ENCODE measurements at regions not wholly inside any gene's neighbourhood (a gene's known extent, or its start where the extent isn't known, plus 50 kb on each side); places are given as distances from the start of the nearest gene placed in this dataset.
A peak's percentile ranks its signal among the peaks of the same experiment; 100 is the strongest.
"Not testable (repeated sequence)": the region's sequence is repeated elsewhere in the genome, so short reads cannot be mapped to it uniquely, and the experiment has no call there.

GRCh38 chr1:194617272-194617671, 1430.9 kb upstream of the B3GALT2 start:
- not testable (repeated sequence) for H3K36me3 ChIP-seq (ENCODE audit: control insufficient read depth in 2 of 2, insufficient read depth in 2 of 2, low read length in 1 of 2); H3K4me1 ChIP-seq (ENCODE audit: control insufficient read depth in 2 of 2, insufficient read depth in 2 of 2, low read length in 2 of 2); DNase-seq (ENCODE audit: low read depth in 6 of 9, low spot score in 9 of 9); H3K9me3 ChIP-seq (ENCODE audit: control insufficient read depth in 2 of 2, insufficient read depth in 1 of 2, low read length in 1 of 2); H3K27ac ChIP-seq (ENCODE audit: low read depth in 1 of 2, low read length in 1 of 2); H3K27me3 ChIP-seq (ENCODE audit: control insufficient read depth in 2 of 2, insufficient read depth in 1 of 2, low read length in 1 of 2); H3K4me3 ChIP-seq (ENCODE audit: low read length in 2 of 2)
- WGBS = 97% methylated on average over 6 of the region's 6 CpGs

GRCh38 chr1:194616835-194617234, 1430.4 kb upstream of the B3GALT2 start:
- Histone ChIP-seq H3K27me3 (ENCODE audit: control insufficient read depth in 2 of 2, insufficient read depth in 1 of 2, low read length in 1 of 2) (no peaks in the 10 kb centered on the region), H3K4me1 (ENCODE audit: control insufficient read depth in 2 of 2, insufficient read depth in 2 of 2, low read length in 2 of 2) (no peaks in the 10 kb centered on the region), H3K27ac (ENCODE audit: low read depth in 1 of 2, low read length in 1 of 2) (no peak overlapping the region), H3K36me3 (ENCODE audit: control insufficient read depth in 2 of 2, insufficient read depth in 2 of 2, low read length in 1 of 2) (no peaks in the 10 kb centered on the region), H3K9me3 (ENCODE audit: control insufficient read depth in 2 of 2, insufficient read depth in 1 of 2, low read length in 1 of 2) (peaks cover 0 to 6% of the 10 kb centered on the region in 2 donors), H3K4me3 (ENCODE audit: low read length in 2 of 2) (no peak overlapping the region)
- DNase-seq (ENCODE audit: low read depth in 6 of 9, low spot score in 9 of 9) = peak in 1 of 9 donors; percentile 16
- 64% methylated on average over 9 of the region's 9 CpGs for WGBS

DNA sequence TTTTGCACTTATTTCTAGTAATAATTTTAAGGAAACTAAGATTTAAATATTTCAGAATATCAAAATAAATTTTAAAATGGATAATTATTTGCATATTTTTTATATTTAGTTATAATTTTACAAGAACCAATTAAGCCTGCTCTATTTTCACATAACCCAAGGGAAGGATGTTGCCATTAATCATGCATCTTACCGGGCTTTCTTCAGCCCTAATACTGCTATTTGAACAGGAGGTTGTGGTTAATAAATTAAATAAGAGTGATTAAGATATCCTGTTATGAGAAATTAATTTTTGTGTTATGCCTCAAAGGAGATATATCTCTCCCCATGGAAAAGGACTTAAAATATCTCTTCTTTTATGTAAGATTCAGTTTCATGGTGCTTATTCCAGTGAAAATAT, 1415.8 kb upstream of the B3GALT2 start:
- no peak for DNase-seq (ENCODE audit: low read depth in 6 of 9, low spot score in 9 of 9)
- 37% methylated on average over 1 of the region's 1 CpG for whole genome bisulfite sequencing
- Histone ChIP-seq H3K4me1 (ENCODE audit: control insufficient read depth in 2 of 2, insufficient read depth in 2 of 2, low read length in 2 of 2) (no peaks in the 10 kb centered on the region), H3K9me3 (ENCODE audit: control insufficient read depth in 2 of 2, insufficient read depth in 1 of 2, low read length in 1 of 2) (no peaks in the 10 kb centered on the region), H3K4me3 (ENCODE audit: low read length in 2 of 2) (no peak overlapping the region), H3K36me3 (ENCODE audit: control insufficient read depth in 2 of 2, insufficient read depth in 2 of 2, low read length in 1 of 2) (no peaks in the 10 kb centered on the region), H3K27ac (ENCODE audit: low read depth in 1 of 2, low read length in 1 of 2) (no peak overlapping the region), H3K27me3 (ENCODE audit: control insufficient read depth in 2 of 2, insufficient read depth in 1 of 2, low read length in 1 of 2) (no peaks in the 10 kb centered on the region)

DNA sequence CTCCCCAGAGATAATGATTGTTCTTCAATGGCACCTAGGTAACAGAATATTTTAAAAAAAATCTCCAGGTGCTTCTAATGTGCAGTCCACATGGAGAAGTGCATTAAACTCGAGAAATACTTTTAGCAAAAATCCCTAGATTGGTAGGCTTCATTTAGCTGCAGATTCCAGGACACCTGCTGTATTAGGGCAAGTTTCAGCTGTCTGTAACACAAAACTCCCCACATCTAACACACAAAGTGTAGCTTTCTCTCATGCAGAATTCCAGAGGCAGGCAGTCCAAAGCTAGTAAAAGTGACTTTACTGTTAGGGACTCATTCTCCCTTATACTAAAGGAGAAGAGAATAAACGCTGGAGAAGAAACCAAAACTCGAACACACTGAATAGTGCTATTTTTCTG, 1414.3 kb upstream of the B3GALT2 start:
- no peak overlapping the region for H3K4me3 ChIP-seq (ENCODE audit: low read length in 2 of 2)
- no peak for DNase-seq (ENCODE audit: low read depth in 6 of 9, low spot score in 9 of 9)
- H3K9me3 ChIP-seq (ENCODE audit: control insufficient read depth in 2 of 2, insufficient read depth in 1 of 2, low read length in 1 of 2) = no peaks in the 10 kb centered on the region
- H3K36me3 ChIP-seq (ENCODE audit: control insufficient read depth in 2 of 2, insufficient read depth in 2 of 2, low read length in 1 of 2) = no peaks in the 10 kb centered on the region
- no peak overlapping the region for H3K27ac ChIP-seq (ENCODE audit: low read depth in 1 of 2, low read length in 1 of 2)
- no peaks in the 10 kb centered on the region for H3K27me3 ChIP-seq (ENCODE audit: control insufficient read depth in 2 of 2, insufficient read depth in 1 of 2, low read length in 1 of 2)
- H3K4me1 ChIP-seq (ENCODE audit: control insufficient read depth in 2 of 2, insufficient read depth in 2 of 2, low read length in 2 of 2) = no peaks in the 10 kb centered on the region
- WGBS = 92% methylated on average over 3 of the region's 3 CpGs

DNA sequence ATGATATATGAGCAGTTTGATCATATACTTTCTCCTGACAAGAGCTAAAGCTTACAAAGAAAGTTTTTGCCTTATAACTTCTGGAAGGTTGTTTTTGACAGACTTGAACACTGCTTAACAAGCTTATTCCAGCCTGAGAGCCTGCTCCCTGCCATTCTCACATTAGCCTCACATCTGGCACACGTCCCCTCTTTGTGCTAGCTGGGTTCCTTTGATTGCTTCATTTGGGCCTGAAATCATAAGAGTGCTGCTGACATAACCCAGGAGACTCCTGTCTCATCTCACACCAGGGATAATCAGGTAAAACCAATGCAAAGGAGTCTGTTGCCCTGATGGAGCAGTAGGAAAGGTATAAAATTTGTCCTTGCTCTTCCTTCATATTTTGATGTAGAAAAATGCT, 1411.7 kb upstream of the B3GALT2 start:
- H3K4me3 ChIP-seq (ENCODE audit: low read length in 2 of 2) = no peak overlapping the region
- no peak for DNase-seq (ENCODE audit: low read depth in 6 of 9, low spot score in 9 of 9)
- H3K4me1 ChIP-seq (ENCODE audit: control insufficient read depth in 2 of 2, insufficient read depth in 2 of 2, low read length in 2 of 2) = no peaks in the 10 kb centered on the region
- no peaks in the 10 kb centered on the region for H3K27me3 ChIP-seq (ENCODE audit: control insufficient read depth in 2 of 2, insufficient read depth in 1 of 2, low read length in 1 of 2)
- H3K36me3 ChIP-seq (ENCODE audit: control insufficient read depth in 2 of 2, insufficient read depth in 2 of 2, low read length in 1 of 2) = no peaks in the 10 kb centered on the region
- 87% methylated on average over 1 of the region's 1 CpG for WGBS
- H3K9me3 ChIP-seq (ENCODE audit: control insufficient read depth in 2 of 2, insufficient read depth in 1 of 2, low read length in 1 of 2) = no peaks in the 10 kb centered on the region
- no peak overlapping the region for H3K27ac ChIP-seq (ENCODE audit: low read depth in 1 of 2, low read length in 1 of 2)

DNA sequence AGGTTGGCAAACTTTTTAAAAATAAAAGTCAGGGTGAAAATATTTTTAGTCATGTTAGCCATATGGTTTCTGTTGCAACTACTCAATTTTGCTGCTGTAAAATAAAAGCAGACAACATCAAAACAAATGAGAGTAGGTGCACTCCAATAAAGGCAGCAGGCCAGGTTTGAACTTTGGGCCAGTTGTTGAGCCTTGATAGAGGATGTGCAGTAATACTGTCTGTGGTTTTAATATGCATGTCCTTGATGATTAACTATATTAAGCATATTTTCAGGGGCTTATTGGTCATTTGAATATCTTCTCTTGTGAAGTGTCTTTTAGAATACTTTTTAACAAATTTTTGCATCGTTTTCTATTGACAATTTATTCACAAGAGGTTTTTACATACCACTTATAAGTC, 1399.9 kb upstream of the B3GALT2 start:
- H3K36me3 ChIP-seq (ENCODE audit: control insufficient read depth in 2 of 2, insufficient read depth in 2 of 2, low read length in 1 of 2) = no peaks in the 10 kb centered on the region
- no peaks in the 10 kb centered on the region for H3K9me3 ChIP-seq (ENCODE audit: control insufficient read depth in 2 of 2, insufficient read depth in 1 of 2, low read length in 1 of 2)
- no peak for DNase-seq (ENCODE audit: low read depth in 6 of 9, low spot score in 9 of 9)
- H3K4me1 ChIP-seq (ENCODE audit: control insufficient read depth in 2 of 2, insufficient read depth in 2 of 2, low read length in 2 of 2) = no peaks in the 10 kb centered on the region
- H3K27ac ChIP-seq (ENCODE audit: low read depth in 1 of 2, low read length in 1 of 2) = no peak overlapping the region
- WGBS = 92% methylated on average over 1 of the region's 1 CpG
- no peak overlapping the region for H3K4me3 ChIP-seq (ENCODE audit: low read length in 2 of 2)
- H3K27me3 ChIP-seq (ENCODE audit: control insufficient read depth in 2 of 2, insufficient read depth in 1 of 2, low read length in 1 of 2) = no peaks in the 10 kb centered on the region

DNA sequence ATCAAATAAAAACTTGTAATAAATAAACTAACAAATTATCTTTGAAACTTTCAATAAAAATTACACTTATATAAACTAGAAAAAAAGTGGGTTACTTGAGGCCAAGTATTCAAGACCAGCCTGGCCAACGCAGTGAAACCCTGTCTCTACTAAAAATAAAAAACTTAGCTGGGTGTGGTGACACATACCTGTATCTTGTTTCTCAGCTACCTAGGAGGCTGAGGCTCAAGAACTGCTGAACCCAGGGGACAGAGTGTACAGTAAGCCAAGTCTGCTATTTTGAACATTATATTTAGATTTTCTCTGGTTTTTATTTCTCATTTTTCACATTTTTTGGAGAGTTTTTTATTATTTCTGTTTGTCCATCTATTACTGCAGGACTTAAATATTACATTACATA, 1397.6 kb upstream of the B3GALT2 start:
- Histone ChIP-seq H3K36me3 (ENCODE audit: control insufficient read depth in 2 of 2, insufficient read depth in 2 of 2, low read length in 1 of 2) (no peaks in the 10 kb centered on the region), H3K9me3 (ENCODE audit: control insufficient read depth in 2 of 2, insufficient read depth in 1 of 2, low read length in 1 of 2) (no peaks in the 10 kb centered on the region), H3K4me3 (ENCODE audit: low read length in 2 of 2) (no peak overlapping the region), H3K27ac (ENCODE audit: low read depth in 1 of 2, low read length in 1 of 2) (no peak overlapping the region), H3K27me3 (ENCODE audit: control insufficient read depth in 2 of 2, insufficient read depth in 1 of 2, low read length in 1 of 2) (no peaks in the 10 kb centered on the region), H3K4me1 (ENCODE audit: control insufficient read depth in 2 of 2, insufficient read depth in 2 of 2, low read length in 2 of 2) (no peaks in the 10 kb centered on the region)
- WGBS = 95% methylated on average over 1 of the region's 1 CpG
- DNase-seq (ENCODE audit: low read depth in 6 of 9, low spot score in 9 of 9) = no peak

GRCh38 chr1:194570476-194570875, 1384.1 kb upstream of the B3GALT2 start:
- Histone ChIP-seq H3K4me1 (ENCODE audit: control insufficient read depth in 2 of 2, insufficient read depth in 2 of 2, low read length in 2 of 2) (no peaks in the 10 kb centered on the region), H3K36me3 (ENCODE audit: control insufficient read depth in 2 of 2, insufficient read depth in 2 of 2, low read length in 1 of 2) (no peaks in the 10 kb centered on the region), H3K4me3 (ENCODE audit: low read length in 2 of 2) (no peak overlapping the region), H3K27ac (ENCODE audit: low read depth in 1 of 2, low read length in 1 of 2) (no peak overlapping the region), H3K9me3 (ENCODE audit: control insufficient read depth in 2 of 2, insufficient read depth in 1 of 2, low read length in 1 of 2) (no peaks in the 10 kb centered on the region), H3K27me3 (ENCODE audit: control insufficient read depth in 2 of 2, insufficient read depth in 1 of 2, low read length in 1 of 2) (no peaks in the 10 kb centered on the region)
- no peak for DNase-seq (ENCODE audit: low read depth in 6 of 9, low spot score in 9 of 9)

DNA sequence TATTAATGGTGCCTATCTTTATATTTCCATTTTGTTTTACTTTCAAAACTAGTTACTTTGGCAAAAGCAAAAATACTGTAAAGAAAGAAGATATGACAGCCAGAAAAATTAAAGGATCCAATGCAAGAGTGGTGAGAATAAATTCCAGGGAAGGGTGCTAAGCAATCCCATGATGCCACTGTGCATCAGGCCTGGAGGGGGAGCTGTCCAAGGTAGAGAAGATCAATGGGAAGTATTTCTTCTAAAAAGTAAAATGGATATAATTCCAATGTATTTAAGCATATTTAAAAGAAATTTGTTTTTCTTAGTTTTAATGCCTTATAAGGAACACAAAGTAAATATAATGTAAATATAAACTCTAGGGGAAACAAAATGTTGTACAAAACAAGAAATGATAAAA, 1382.2 kb upstream of the B3GALT2 start:
- H3K4me1 ChIP-seq (ENCODE audit: control insufficient read depth in 2 of 2, insufficient read depth in 2 of 2, low read length in 2 of 2) = no peaks in the 10 kb centered on the region
- no peaks in the 10 kb centered on the region for H3K36me3 ChIP-seq (ENCODE audit: control insufficient read depth in 2 of 2, insufficient read depth in 2 of 2, low read length in 1 of 2)
- H3K9me3 ChIP-seq (ENCODE audit: control insufficient read depth in 2 of 2, insufficient read depth in 1 of 2, low read length in 1 of 2) = no peaks in the 10 kb centered on the region
- H3K27ac ChIP-seq (ENCODE audit: low read depth in 1 of 2, low read length in 1 of 2) = no peak overlapping the region
- DNase-seq (ENCODE audit: low read depth in 6 of 9, low spot score in 9 of 9) = no peak
- no peak overlapping the region for H3K4me3 ChIP-seq (ENCODE audit: low read length in 2 of 2)
- H3K27me3 ChIP-seq (ENCODE audit: control insufficient read depth in 2 of 2, insufficient read depth in 1 of 2, low read length in 1 of 2) = no peaks in the 10 kb centered on the region

DNA sequence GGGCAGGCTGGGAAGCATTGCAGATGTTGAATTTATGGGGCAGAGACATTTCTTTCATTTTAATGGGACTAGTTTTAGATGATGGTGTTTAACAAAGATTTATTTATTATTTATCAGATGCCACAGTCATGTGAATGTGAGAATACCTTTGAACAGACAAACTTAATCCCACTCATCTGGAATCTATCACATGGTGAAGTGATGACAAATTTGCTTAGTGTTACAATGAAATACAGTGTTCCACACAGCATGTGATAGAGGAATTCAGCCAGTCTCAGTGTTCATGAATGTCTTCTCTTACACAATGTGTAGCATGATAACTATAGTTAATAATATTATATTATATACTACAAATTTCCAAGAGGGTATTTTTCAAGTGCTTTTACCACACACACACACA, 1361.7 kb upstream of the B3GALT2 start:
- no peaks in the 10 kb centered on the region for H3K36me3 ChIP-seq (ENCODE audit: control insufficient read depth in 2 of 2, insufficient read depth in 2 of 2, low read length in 1 of 2)
- H3K27me3 ChIP-seq (ENCODE audit: control insufficient read depth in 2 of 2, insufficient read depth in 1 of 2, low read length in 1 of 2) = no peaks in the 10 kb centered on the region
- no peaks in the 10 kb centered on the region for H3K4me1 ChIP-seq (ENCODE audit: control insufficient read depth in 2 of 2, insufficient read depth in 2 of 2, low read length in 2 of 2)
- no peak for DNase-seq (ENCODE audit: low read depth in 6 of 9, low spot score in 9 of 9)
- H3K4me3 ChIP-seq (ENCODE audit: low read length in 2 of 2) = no peak overlapping the region
- no peak overlapping the region for H3K27ac ChIP-seq (ENCODE audit: low read depth in 1 of 2, low read length in 1 of 2)
- H3K9me3 ChIP-seq (ENCODE audit: control insufficient read depth in 2 of 2, insufficient read depth in 1 of 2, low read length in 1 of 2) = no peaks in the 10 kb centered on the region
